AG04449 (cell line): ENCODE measurements at regions not wholly inside any gene's neighbourhood (a gene's known extent, or its start where the extent isn't known, plus 50 kb on each side); places are given as distances from the start of the nearest gene placed in this dataset.

Experiments used
- CTCF ChIA-PET: fragments of 350-600 bp; formaldehyde crosslinking; extraction: SDS; loops from one replicate; lab custom pipeline; 2021; ENCODE audit warnings: antibody characterized with exemption; lab: Yijun Ruan, JAX
- POLR2A ChIA-PET: fragments of 400-600, 350-600 bp; formaldehyde crosslinking; extraction: SDS; loops from one replicate; lab custom pipeline; 2020; ENCODE audit warnings: antibody characterized with exemption, inconsistent platforms; lab: Yijun Ruan, JAX
- DNase-seq: peaks from one replicate; pipeline ENCODE4 v3.0.0-alpha.2; 2010; ENCODE audit warnings: low read depth, low spot score
- H3K4me3 ChIP-seq: 2 replicates; pipeline ENCODE4 v1.5.1; 2011; ENCODE audit warnings: low read depth, mild to moderate bottlenecking, control low read depth, low read length
- CTCF ChIP-seq: IDR thresholded peaks from one replicate; pipeline ENCODE4 v1.5.1; 2011; ENCODE audit warnings: mild to moderate bottlenecking, moderate library complexity, low read length, control low read depth, inconsistent platforms; ENCODE audit not compliant: insufficient read depth; ENCODE audit errors: missing control alignments

GRCh38 chr5:17890501-17890900 is 256.2 kb downstream of the TAF11L14 start:
- no peak for DNase-seq
- ChIA-PET CTCF (no interaction called here), POLR2A (no interaction called here)
- no peak for TF ChIP-seq CTCF
- no peak overlapping the region for H3K4me3 ChIP-seq

- no peak overlapping the region for H3K4me3 ChIP-seq
- no peak for DNase-seq
- ChIA-PET CTCF (no interaction called here), POLR2A (no interaction called here)
- no peak for TF ChIP-seq CTCF
These were observed 257.6 kb downstream of the TAF11L14 start for GRCh38 chr5:17891881-17892280.

- ChIA-PET CTCF (no interaction called here), POLR2A (interaction anchor here (0.5 kb wide), 1 partner anchor 148 kb away, joined by 3 read pairs; no protein-coding TSS in a partner anchor)
- no peak overlapping the region for H3K4me3 ChIP-seq
- no peak for TF ChIP-seq CTCF
- no peak for DNase-seq
These were observed 258.9 kb downstream of the TAF11L14 start for GRCh38 chr5:17893026-17893635.

GRCh38 chr5:17895288-17896033 is 261.2 kb downstream of the TAF11L14 start:
- no peak for DNase-seq
- ChIA-PET CTCF (no interaction called here), POLR2A (no interaction called here)
- no peak for TF ChIP-seq CTCF
- H3K4me3 ChIP-seq, result no peak overlapping the region

GRCh38 chr5:17896605-17897004 is 262.3 kb downstream of the TAF11L14 start:
- ChIA-PET CTCF (no interaction called here), POLR2A (no interaction called here)
- no peak for TF ChIP-seq CTCF
- DNase-seq, result peak; percentile 16
- H3K4me3 ChIP-seq, result no peak overlapping the region

- no peak for DNase-seq
- POLR2A ChIA-PET, result no interaction called here
- no peak overlapping the region for H3K4me3 ChIP-seq
- no peak for TF ChIP-seq CTCF
- CTCF ChIA-PET, result no interaction called here
These were observed 263.5 kb downstream of the TAF11L14 start for GRCh38 chr5:17897776-17898175.
